Epithelial cell of esophagus (primary cell): ENCODE measurements at regions not wholly inside any gene's neighbourhood (a gene's known extent, or its start where the extent isn't known, plus 50 kb on each side); places are given as distances from the start of the nearest gene placed in this dataset.

ENCODE experiments used
- DNase-seq: peaks from one replicate; pipeline ENCODE4 v3.0.0; 2010; ENCODE audit warnings: low read depth
- H3K4me3 ChIP-seq: 2 replicates; pipeline ENCODE4 v1.5.1; 2011; ENCODE audit warnings: mild to moderate bottlenecking, low read length, control low read depth
- CTCF ChIP-seq: IDR thresholded peaks from 2 replicates; pipeline ENCODE4 v1.5.1; 2011; ENCODE audit warnings: low read depth, mild to moderate bottlenecking, low read length, control low read depth, inconsistent platforms; ENCODE audit not compliant: insufficient read depth; ENCODE audit errors: missing control alignments

GRCh38 chr12:76247992-76248391 is 100.2 kb downstream of the BBS10 start:
- no peak overlapping the region for H3K4me3 ChIP-seq

GRCh38 chr12:76247026-76247646 is 101.1 kb downstream of the BBS10 start:
- TF ChIP-seq CTCF = no peak
- H3K4me3 ChIP-seq = no peak overlapping the region
- no peak for DNase-seq

More at GRCh38 chr12:76247992-76248391, 100.2 kb downstream of the BBS10 start:
- no peak for TF ChIP-seq CTCF
- no peak for DNase-seq

- TF ChIP-seq CTCF = no peak
- no peak overlapping the region for H3K4me3 ChIP-seq
- no peak for DNase-seq
Observed at GRCh38 chr12:76246611-76247010, 101.6 kb downstream of the BBS10 start.

GRCh38 chr12:76244300-76244699 is 103.9 kb downstream of the BBS10 start:
- DNase-seq = no peak
- no peak overlapping the region for H3K4me3 ChIP-seq
- no peak for TF ChIP-seq CTCF

- TF ChIP-seq CTCF = no peak
- no peak overlapping the region for H3K4me3 ChIP-seq
- no peak for DNase-seq
Observed at GRCh38 chr12:76242813-76243550, 105.2 kb downstream of the BBS10 start.

- TF ChIP-seq CTCF = no peak
- no peak for DNase-seq
- H3K4me3 ChIP-seq = no peak overlapping the region
Observed at GRCh38 chr12:76241371-76241770, 106.8 kb downstream of the BBS10 start.
